Muscle of leg (tissue), 3 donors: ENCODE measurements at regions not wholly inside any gene's neighbourhood (a gene's known extent, or its start where the extent isn't known, plus 50 kb on each side); places are given as distances from the start of the nearest gene placed in this dataset.

Experiments
- DNase-seq: peaks from one replicate; pipeline ENCODE4 v3.0.0; 2013
- H3K27ac ChIP-seq: one replicate; pipeline ENCODE4 v1.5.1; 2013; ENCODE audit warnings: mild to moderate bottlenecking, low read length, control low read depth
- H3K27me3 ChIP-seq: one replicate; pipeline ENCODE4 v1.6.1; 2013; ENCODE audit warnings: low read length; ENCODE audit not compliant: control insufficient read depth, insufficient read depth
- H3K36me3 ChIP-seq: one replicate; pipeline ENCODE4 v1.6.1; 2013; ENCODE audit warnings: low read length; ENCODE audit not compliant: control insufficient read depth, insufficient read depth
- H3K4me1 ChIP-seq: one replicate; pipeline ENCODE4 v1.6.1; 2013; ENCODE audit warnings: low read length; ENCODE audit not compliant: control insufficient read depth, insufficient read depth
- H3K4me3 ChIP-seq: one replicate; pipeline ENCODE4 v1.5.1; 2013; ENCODE audit warnings: low read length, control low read depth
- H3K9me3 ChIP-seq: replicated peaks from 2 replicates; pipeline ENCODE4 v1.6.1; 2013; ENCODE audit warnings: low read depth, low read length; ENCODE audit not compliant: control insufficient read depth
- WGBS: methylation state at CpG from one replicate; pipeline ENCODE4 v1.1.5; 2013; ENCODE audit warnings: missing lambda C conversion rate; ENCODE audit not compliant: insufficient coverage; 5-methylcytosine and 5-hydroxymethylcytosine counted together

DNA sequence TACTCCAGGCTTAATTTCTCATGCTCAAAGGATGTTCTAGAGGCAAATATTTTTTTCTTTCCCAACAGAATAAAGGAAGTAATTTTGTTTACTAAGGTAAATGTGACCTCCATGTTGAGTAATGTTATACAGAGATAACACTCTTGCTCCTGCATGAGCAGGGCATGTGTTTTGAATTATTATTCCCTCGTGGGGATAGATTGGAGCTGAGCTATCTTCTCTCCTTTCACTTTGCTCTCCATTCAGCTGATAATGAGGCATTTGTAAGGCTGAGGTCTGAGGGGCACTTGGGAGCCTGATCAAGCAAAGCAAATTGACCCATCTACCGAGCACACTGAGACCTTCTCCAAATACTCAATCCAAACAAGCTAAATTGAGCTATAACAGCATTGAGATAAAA, 50.7 kb upstream of the GHITM start:
- no peak for DNase-seq
- Histone ChIP-seq H3K9me3 (peaks cover 2% of the 10 kb centered on the region), H3K27me3 (no peaks in the 10 kb centered on the region), H3K4me3 (no peak overlapping the region), H3K4me1 (no peaks in the 10 kb centered on the region), H3K36me3 (no peaks in the 10 kb centered on the region), H3K27ac (no peak overlapping the region)
- no CpG with 5 or more reads among the region's 2 CpGs for WGBS

DNA sequence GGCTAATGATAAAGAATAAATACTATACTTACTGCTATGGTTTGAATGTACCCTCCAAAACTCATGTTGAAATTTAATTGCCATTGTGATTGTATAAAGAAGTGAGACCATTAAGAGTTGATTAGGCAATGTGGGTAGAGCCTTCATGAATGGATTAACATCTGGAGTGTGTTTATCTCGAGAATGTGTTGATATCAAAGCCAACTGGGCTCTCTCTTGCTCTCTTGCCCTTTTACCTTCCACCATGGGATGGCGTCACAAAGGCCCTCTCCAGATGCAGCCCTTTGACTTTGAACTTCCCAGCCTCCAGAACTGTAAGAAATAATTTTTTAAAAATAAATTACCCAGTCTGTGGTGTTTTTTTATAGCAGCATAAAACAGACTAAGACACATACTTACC, 50.1 kb upstream of the GHITM start:
- no peak overlapping the region for H3K4me3 ChIP-seq
- no peak for DNase-seq
- no peak overlapping the region for H3K27ac ChIP-seq
- H3K36me3 ChIP-seq, result no peaks in the 10 kb centered on the region
- no peaks in the 10 kb centered on the region for H3K4me1 ChIP-seq
- no CpG with 5 or more reads among the region's 2 CpGs for WGBS
- H3K27me3 ChIP-seq, result no peaks in the 10 kb centered on the region
- H3K9me3 ChIP-seq, result no peaks in the 10 kb centered on the region
